Liver (tissue), 8 donors: ENCODE measurements at regions not wholly inside any gene's neighbourhood (a gene's known extent, or its start where the extent isn't known, plus 50 kb on each side); places are given as distances from the start of the nearest gene placed in this dataset.

Source experiments
- DNase-seq: peaks from one replicate; pipeline ENCODE4 v3.0.0-alpha.2; 2017; ENCODE audit warnings: low spot score
- H3K27ac ChIP-seq, 2 donors: one replicate each; pipeline ENCODE4 v1.7.0; 2013; ENCODE audit warnings: inconsistent platforms in 2 of 2, low read length in 2 of 2, control low read depth in 1 of 2, low read depth in 1 of 2, mild to moderate bottlenecking in 1 of 2
- H3K27me3 ChIP-seq, 4 donors: one replicate each; pipeline versions ENCODE4 v1.6.1 to v1.7.0; 2013; ENCODE audit warnings: low read length in 3 of 4, inconsistent platforms in 1 of 4, mild to moderate bottlenecking in 1 of 4, moderate library complexity in 1 of 4; ENCODE audit not compliant: control insufficient read depth in 4 of 4, insufficient read depth in 4 of 4
- H3K36me3 ChIP-seq, 4 donors: one replicate each; pipeline versions ENCODE4 v1.6.1 to v1.7.0; 2013; ENCODE audit warnings: low read length in 3 of 4, mild to moderate bottlenecking in 3 of 4, low read depth in 1 of 4, moderate library complexity in 1 of 4; ENCODE audit not compliant: control insufficient read depth in 4 of 4, insufficient read depth in 3 of 4
- H3K4me1 ChIP-seq, 4 donors: one replicate each; pipeline versions ENCODE4 v1.6.1 to v1.7.0; 2013; ENCODE audit warnings: low read length in 3 of 4, mild to moderate bottlenecking in 3 of 4, moderate library complexity in 1 of 4; ENCODE audit not compliant: control insufficient read depth in 4 of 4, insufficient read depth in 4 of 4
- H3K4me3 ChIP-seq, 3 donors: one replicate each; pipeline versions ENCODE4 v1.6.1 to v1.7.0; 2013; ENCODE audit warnings: low read length in 3 of 3, control low read depth in 1 of 3, low read depth in 1 of 3, mild to moderate bottlenecking in 1 of 3
- H3K9ac ChIP-seq, 2 donors: one replicate each; pipeline ENCODE4 v1.7.0; 2013; ENCODE audit warnings: low read length in 2 of 2, mild to moderate bottlenecking in 2 of 2, moderate library complexity in 2 of 2, control low read depth in 1 of 2, low read depth in 1 of 2
- H3K9me3 ChIP-seq, 4 donors: one replicate each; pipeline versions ENCODE4 v1.6.1 to v1.7.0; 2013; ENCODE audit warnings: low read length in 3 of 4; ENCODE audit not compliant: control insufficient read depth in 4 of 4
- EGR1 ChIP-seq, 2 donors: IDR thresholded peaks; 2 replicates each; pipeline ENCODE4 v1.6.1; 2016 to 2018; ENCODE audit warnings: antibody characterized with exemption in 2 of 2, low read depth in 2 of 2
- FOXA1 ChIP-seq: IDR thresholded peaks from 2 replicates; pipeline ENCODE4 v1.6.1; 2016; ENCODE audit warnings: antibody characterized with exemption
- FOXA2 ChIP-seq: IDR thresholded peaks from 2 replicates; pipeline ENCODE4 v1.6.1; 2016; ENCODE audit warnings: antibody characterized with exemption
- GABPA ChIP-seq, 2 donors: IDR thresholded peaks in 1 of 2; conservative IDR thresholded peaks in 1 of 2; 2 replicates each; pipeline ENCODE4 v1.6.1; 2016; ENCODE audit warnings: antibody characterized with exemption in 2 of 2, mild to moderate bottlenecking in 1 of 2, moderate library complexity in 1 of 2
- HNF4A ChIP-seq, 2 donors: conservative IDR thresholded peaks; 2 replicates each; pipeline ENCODE4 v1.6.1; 2016; ENCODE audit warnings: antibody characterized with exemption in 2 of 2, mild to moderate bottlenecking in 2 of 2
- JUND ChIP-seq, 2 donors: IDR thresholded peaks; 2 replicates each; pipeline ENCODE4 v1.6.1; 2016; ENCODE audit warnings: antibody characterized with exemption in 2 of 2
- NR2F2 ChIP-seq: IDR thresholded peaks from 2 replicates; pipeline ENCODE4 v1.6.1; 2016; ENCODE audit warnings: antibody characterized with exemption
- RAD21 ChIP-seq, 2 donors: IDR thresholded peaks; 2 replicates each; pipeline ENCODE4 v1.6.1; 2016; ENCODE audit warnings: antibody characterized with exemption in 2 of 2, mild to moderate bottlenecking in 2 of 2
- RXRA ChIP-seq, 2 donors: IDR thresholded peaks; 2 replicates each; pipeline ENCODE4 v1.6.1; 2017 to 2018; ENCODE audit warnings: antibody characterized with exemption in 2 of 2, mild to moderate bottlenecking in 1 of 2
- SP1 ChIP-seq: IDR thresholded peaks from 2 replicates; pipeline ENCODE4 v1.6.1; 2018; ENCODE audit warnings: antibody characterized with exemption, mild to moderate bottlenecking
- TAF1 ChIP-seq: conservative IDR thresholded peaks from 2 replicates; pipeline ENCODE4 v1.6.1; 2016; ENCODE audit warnings: antibody characterized with exemption, mild to moderate bottlenecking
- YY1 ChIP-seq: IDR thresholded peaks from 2 replicates; pipeline ENCODE4 v1.6.1; 2016; ENCODE audit warnings: antibody characterized with exemption, mild to moderate bottlenecking
- WGBS: extraction: QIAGEN DNeasy Blood & Tissue Kit; methylation state at CpG from one replicate; pipeline ENCODE4 v1.1.7; 2013; 5-methylcytosine and 5-hydroxymethylcytosine counted together
- TF ChIP-seq, protein P1 (sequence below): IDR thresholded peaks from 2 replicates; pipeline ENCODE4 v1.6.1; 2016; ENCODE audit warnings: antibody characterized with exemption
- TF ChIP-seq, protein P2 (sequence below): IDR thresholded peaks from 2 replicates; pipeline ENCODE4 v1.6.1; 2016; ENCODE audit warnings: antibody characterized with exemption
- TF ChIP-seq, protein P3 (sequence below): IDR thresholded peaks from 2 replicates; pipeline ENCODE4 v1.6.1; 2016; ENCODE audit warnings: antibody characterized with exemption, mild to moderate bottlenecking
- TF ChIP-seq, protein P4 (sequence below): IDR thresholded peaks from 2 replicates; pipeline ENCODE4 v1.6.1; 2016; ENCODE audit warnings: antibody characterized with exemption
- TF ChIP-seq, protein P5 (sequence below): fragments of 150-350 bp; IDR thresholded peaks from 2 replicates; pipeline ENCODE4 v1.5.1; 2017; ENCODE audit warnings: improper control_type of control experiment, low read depth, low read length; ENCODE audit not compliant: missing input control
- donor health status: healthy.
- donor health status: healthy.
- donor health status: healthy.
- donor health status: healthy.
- donor health status: healthy.

DNA sequence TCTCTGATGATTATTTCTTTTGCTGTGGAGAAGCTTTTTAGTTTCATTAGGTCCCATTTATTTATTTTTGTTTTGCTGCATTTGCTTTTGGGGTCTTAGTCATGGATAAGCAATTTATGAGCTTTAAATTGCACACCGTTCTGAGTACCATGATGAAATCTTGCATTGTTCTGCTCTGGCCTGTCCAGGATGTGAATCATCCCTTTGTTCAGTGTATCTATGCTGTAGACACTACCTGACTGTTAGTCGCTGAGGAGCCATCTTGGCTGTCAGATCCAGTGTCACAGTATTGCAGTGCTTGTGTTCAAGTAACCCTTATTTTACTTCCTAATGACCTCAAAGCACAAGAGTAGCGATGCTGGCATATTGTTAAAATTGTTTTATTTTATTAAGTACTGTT, 218.0 kb upstream of the CNTNAP4 start (continued):
- TF ChIP-seq FOXA2 (no peak), FOXA1 (no peak), GABPA (IDR thresholded peaks at IDR 0.05 in 1 of 2, conservative IDR thresholded peaks at IDR 0.05 in 1 of 2) (no peak), RAD21 (IDR thresholded peaks at IDR 0.05) (no peak), EGR1 (IDR thresholded peaks at IDR 0.05; ENCODE audit: low read depth in 2 of 2) (no peak), HNF4A (conservative IDR thresholded peaks at IDR 0.05) (no peak)
- TF ChIP-seq, protein P1, sequence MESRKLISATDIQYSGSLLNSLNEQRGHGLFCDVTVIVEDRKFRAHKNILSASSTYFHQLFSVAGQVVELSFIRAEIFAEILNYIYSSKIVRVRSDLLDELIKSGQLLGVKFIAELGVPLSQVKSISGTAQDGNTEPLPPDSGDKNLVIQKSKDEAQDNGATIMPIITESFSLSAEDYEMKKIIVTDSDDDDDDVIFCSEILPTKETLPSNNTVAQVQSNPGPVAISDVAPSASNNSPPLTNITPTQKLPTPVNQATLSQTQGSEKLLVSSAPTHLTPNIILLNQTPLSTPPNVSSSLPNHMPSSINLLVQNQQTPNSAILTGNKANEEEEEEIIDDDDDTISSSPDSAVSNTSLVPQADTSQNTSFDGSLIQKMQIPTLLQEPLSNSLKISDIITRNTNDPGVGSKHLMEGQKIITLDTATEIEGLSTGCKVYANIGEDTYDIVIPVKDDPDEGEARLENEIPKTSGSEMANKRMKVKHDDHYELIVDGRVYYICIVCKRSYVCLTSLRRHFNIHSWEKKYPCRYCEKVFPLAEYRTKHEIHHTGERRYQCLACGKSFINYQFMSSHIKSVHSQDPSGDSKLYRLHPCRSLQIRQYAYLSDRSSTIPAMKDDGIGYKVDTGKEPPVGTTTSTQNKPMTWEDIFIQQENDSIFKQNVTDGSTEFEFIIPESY, result no peak
- TF ChIP-seq, protein P2, sequence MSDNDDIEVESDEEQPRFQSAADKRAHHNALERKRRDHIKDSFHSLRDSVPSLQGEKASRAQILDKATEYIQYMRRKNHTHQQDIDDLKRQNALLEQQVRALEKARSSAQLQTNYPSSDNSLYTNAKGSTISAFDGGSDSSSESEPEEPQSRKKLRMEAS, result no peak

DNA sequence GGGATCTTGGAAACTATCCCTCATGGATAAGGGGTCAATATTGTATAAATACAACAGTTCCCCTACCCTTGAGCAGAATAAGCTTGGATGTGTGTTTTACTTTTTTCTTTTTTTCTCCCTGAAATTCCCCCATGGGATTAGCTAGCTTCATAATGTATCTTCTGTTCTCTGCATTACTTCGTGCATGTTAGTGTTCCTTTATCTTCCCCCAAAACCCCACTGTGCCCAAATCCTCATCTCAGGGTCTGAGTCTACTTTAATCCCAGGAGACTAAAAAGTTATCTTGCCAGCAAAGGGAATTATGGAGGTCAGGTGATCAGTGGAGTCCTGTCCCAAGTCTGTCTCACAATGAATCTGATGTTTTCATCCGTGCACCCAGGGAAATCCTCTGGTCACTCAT, 217.5 kb upstream of the CNTNAP4 start:
- Histone ChIP-seq H3K36me3 (no peaks in the 10 kb centered on the region), H3K27ac (no peak overlapping the region), H3K4me3 (no peak overlapping the region), H3K4me1 (no peaks in the 10 kb centered on the region), H3K27me3 (peaks cover 0 to 5% (median 0%) of the 10 kb centered on the region in 4 donors), H3K9me3 (peaks cover 0 to 5% (median 0%) of the 10 kb centered on the region in 4 donors), H3K9ac (no peak overlapping the region)
- WGBS, result 68% methylated on average over 2 of the region's 2 CpGs
- no peak for DNase-seq
- TF ChIP-seq, protein P3, sequence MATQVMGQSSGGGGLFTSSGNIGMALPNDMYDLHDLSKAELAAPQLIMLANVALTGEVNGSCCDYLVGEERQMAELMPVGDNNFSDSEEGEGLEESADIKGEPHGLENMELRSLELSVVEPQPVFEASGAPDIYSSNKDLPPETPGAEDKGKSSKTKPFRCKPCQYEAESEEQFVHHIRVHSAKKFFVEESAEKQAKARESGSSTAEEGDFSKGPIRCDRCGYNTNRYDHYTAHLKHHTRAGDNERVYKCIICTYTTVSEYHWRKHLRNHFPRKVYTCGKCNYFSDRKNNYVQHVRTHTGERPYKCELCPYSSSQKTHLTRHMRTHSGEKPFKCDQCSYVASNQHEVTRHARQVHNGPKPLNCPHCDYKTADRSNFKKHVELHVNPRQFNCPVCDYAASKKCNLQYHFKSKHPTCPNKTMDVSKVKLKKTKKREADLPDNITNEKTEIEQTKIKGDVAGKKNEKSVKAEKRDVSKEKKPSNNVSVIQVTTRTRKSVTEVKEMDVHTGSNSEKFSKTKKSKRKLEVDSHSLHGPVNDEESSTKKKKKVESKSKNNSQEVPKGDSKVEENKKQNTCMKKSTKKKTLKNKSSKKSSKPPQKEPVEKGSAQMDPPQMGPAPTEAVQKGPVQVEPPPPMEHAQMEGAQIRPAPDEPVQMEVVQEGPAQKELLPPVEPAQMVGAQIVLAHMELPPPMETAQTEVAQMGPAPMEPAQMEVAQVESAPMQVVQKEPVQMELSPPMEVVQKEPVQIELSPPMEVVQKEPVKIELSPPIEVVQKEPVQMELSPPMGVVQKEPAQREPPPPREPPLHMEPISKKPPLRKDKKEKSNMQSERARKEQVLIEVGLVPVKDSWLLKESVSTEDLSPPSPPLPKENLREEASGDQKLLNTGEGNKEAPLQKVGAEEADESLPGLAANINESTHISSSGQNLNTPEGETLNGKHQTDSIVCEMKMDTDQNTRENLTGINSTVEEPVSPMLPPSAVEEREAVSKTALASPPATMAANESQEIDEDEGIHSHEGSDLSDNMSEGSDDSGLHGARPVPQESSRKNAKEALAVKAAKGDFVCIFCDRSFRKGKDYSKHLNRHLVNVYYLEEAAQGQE, result no peak

DNA sequence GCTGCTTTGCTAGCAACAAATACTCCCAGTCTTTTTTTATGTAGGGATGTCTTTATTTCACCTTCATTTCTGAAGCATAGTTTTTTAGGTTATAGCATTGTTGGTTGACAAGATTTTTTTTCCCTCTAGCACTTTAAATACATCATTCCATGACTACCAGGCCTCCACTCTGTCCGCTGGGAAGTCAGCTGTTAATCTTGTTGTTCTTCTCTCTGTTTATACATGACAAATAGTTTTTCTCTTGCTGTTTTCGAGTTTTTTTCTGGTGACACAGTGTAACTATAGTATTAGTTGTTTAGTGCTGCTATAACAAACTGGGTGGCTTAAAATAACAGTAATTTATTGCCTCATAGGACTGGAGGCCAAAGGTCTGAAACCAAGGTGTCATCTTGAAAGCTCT, 205.5 kb upstream of the CNTNAP4 start:
- no peak for DNase-seq
- Histone ChIP-seq H3K4me3 (no peak overlapping the region), H3K27me3 (no peaks in the 10 kb centered on the region), H3K9me3 (no peaks in the 10 kb centered on the region), H3K27ac (no peak overlapping the region), H3K36me3 (no peaks in the 10 kb centered on the region), H3K4me1 (no peaks in the 10 kb centered on the region), H3K9ac (no peak overlapping the region)
- 80% methylated on average over 2 of the region's 2 CpGs for WGBS
- TF ChIP-seq YY1 (no peak), HNF4A (conservative IDR thresholded peaks at IDR 0.05) (no peak), RXRA (IDR thresholded peaks at IDR 0.05) (no peak), FOXA2 (no peak), FOXA1 (no peak), JUND (IDR thresholded peaks at IDR 0.05) (no peak), EGR1 (IDR thresholded peaks at IDR 0.05; ENCODE audit: low read depth in 2 of 2) (no peak), TAF1 (no peak), SP1 (no peak), NR2F2 (no peak), GABPA (IDR thresholded peaks at IDR 0.05 in 1 of 2, conservative IDR thresholded peaks at IDR 0.05 in 1 of 2) (no peak), RAD21 (IDR thresholded peaks at IDR 0.05) (no peak)
- TF ChIP-seq, protein P4, sequence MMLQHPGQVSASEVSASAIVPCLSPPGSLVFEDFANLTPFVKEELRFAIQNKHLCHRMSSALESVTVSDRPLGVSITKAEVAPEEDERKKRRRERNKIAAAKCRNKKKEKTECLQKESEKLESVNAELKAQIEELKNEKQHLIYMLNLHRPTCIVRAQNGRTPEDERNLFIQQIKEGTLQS, result no peak
- TF ChIP-seq, protein P1, result no peak
- TF ChIP-seq, protein P2, result no peak
- TF ChIP-seq, protein P5, sequence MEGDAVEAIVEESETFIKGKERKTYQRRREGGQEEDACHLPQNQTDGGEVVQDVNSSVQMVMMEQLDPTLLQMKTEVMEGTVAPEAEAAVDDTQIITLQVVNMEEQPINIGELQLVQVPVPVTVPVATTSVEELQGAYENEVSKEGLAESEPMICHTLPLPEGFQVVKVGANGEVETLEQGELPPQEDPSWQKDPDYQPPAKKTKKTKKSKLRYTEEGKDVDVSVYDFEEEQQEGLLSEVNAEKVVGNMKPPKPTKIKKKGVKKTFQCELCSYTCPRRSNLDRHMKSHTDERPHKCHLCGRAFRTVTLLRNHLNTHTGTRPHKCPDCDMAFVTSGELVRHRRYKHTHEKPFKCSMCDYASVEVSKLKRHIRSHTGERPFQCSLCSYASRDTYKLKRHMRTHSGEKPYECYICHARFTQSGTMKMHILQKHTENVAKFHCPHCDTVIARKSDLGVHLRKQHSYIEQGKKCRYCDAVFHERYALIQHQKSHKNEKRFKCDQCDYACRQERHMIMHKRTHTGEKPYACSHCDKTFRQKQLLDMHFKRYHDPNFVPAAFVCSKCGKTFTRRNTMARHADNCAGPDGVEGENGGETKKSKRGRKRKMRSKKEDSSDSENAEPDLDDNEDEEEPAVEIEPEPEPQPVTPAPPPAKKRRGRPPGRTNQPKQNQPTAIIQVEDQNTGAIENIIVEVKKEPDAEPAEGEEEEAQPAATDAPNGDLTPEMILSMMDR, result no peak
